AG04450 (cell line): ENCODE measurements at regions not wholly inside any gene's neighbourhood (a gene's known extent, or its start where the extent isn't known, plus 50 kb on each side); places are given as distances from the start of the nearest gene placed in this dataset.

Experiments
- CTCF ChIA-PET: fragments of 300-600, 350-600 bp; formaldehyde crosslinking; extraction: SDS; loops from one replicate; lab custom pipeline; 2022; ENCODE audit warnings: antibody characterized with exemption, inconsistent platforms; lab: Charles Lee
- POLR2A ChIA-PET: fragments of 350-600 bp; formaldehyde crosslinking; extraction: SDS; loops from one replicate; lab custom pipeline; 2021; ENCODE audit warnings: antibody characterized with exemption, inconsistent platforms; lab: Yijun Ruan, JAX
- DNase-seq: peaks from one replicate; pipeline ENCODE4 v3.0.0-alpha.2; 2011; ENCODE audit warnings: low read depth, low spot score
- H3K27ac ChIP-seq: one replicate; pipeline ENCODE4 v1.5.1; 2012; ENCODE audit warnings: low read depth, low read length, control low read depth
- H3K27me3 ChIP-seq: one replicate; pipeline ENCODE4 v1.6.0; 2012; ENCODE audit warnings: low read length; ENCODE audit not compliant: control insufficient read depth, insufficient read depth
- H3K4me3 ChIP-seq: 2 replicates; pipeline ENCODE4 v1.5.1; 2011; ENCODE audit warnings: mild to moderate bottlenecking, low read depth, low read length, control low read depth
- H3K9me3 ChIP-seq: 2 replicates; pipeline ENCODE4 v1.5.1; 2012; ENCODE audit warnings: low read length; ENCODE audit not compliant: control insufficient read depth, insufficient read depth
- TF ChIP-seq, protein P1 (sequence below): IDR thresholded peaks from 2 replicates; pipeline ENCODE4 v1.5.1; 2011; ENCODE audit warnings: low read depth, low read length, control low read depth, inconsistent platforms

DNA sequence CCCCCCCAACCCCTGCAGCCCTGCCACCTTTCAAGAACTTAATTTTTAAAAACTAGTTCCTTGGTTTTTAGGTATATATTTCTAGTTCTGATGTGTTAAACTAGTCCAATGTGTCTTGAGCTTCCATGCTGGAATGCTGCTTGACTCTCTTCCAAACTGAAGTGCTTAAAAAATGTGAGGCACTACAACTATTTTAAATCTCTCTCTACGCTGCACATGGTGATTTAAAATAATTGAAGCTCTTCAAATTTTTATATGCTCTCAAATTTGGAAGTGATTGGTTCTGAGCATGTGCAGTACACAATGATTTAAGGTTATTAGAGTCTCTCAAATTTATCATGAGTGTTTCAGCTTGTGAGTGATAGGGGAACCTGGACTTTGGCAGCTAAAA, 192.6 kb upstream of the ZEB2 start:
- no peak overlapping the region for H3K4me3 ChIP-seq
- H3K27me3 ChIP-seq, result no peaks in the 10 kb centered on the region
- no peaks in the 10 kb centered on the region for H3K9me3 ChIP-seq
- ChIA-PET CTCF (no interaction called here), POLR2A (no interaction called here)
- DNase-seq, result no peak
- TF ChIP-seq, protein P1, sequence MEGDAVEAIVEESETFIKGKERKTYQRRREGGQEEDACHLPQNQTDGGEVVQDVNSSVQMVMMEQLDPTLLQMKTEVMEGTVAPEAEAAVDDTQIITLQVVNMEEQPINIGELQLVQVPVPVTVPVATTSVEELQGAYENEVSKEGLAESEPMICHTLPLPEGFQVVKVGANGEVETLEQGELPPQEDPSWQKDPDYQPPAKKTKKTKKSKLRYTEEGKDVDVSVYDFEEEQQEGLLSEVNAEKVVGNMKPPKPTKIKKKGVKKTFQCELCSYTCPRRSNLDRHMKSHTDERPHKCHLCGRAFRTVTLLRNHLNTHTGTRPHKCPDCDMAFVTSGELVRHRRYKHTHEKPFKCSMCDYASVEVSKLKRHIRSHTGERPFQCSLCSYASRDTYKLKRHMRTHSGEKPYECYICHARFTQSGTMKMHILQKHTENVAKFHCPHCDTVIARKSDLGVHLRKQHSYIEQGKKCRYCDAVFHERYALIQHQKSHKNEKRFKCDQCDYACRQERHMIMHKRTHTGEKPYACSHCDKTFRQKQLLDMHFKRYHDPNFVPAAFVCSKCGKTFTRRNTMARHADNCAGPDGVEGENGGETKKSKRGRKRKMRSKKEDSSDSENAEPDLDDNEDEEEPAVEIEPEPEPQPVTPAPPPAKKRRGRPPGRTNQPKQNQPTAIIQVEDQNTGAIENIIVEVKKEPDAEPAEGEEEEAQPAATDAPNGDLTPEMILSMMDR, result no peak
- H3K27ac ChIP-seq, result no peak overlapping the region

DNA sequence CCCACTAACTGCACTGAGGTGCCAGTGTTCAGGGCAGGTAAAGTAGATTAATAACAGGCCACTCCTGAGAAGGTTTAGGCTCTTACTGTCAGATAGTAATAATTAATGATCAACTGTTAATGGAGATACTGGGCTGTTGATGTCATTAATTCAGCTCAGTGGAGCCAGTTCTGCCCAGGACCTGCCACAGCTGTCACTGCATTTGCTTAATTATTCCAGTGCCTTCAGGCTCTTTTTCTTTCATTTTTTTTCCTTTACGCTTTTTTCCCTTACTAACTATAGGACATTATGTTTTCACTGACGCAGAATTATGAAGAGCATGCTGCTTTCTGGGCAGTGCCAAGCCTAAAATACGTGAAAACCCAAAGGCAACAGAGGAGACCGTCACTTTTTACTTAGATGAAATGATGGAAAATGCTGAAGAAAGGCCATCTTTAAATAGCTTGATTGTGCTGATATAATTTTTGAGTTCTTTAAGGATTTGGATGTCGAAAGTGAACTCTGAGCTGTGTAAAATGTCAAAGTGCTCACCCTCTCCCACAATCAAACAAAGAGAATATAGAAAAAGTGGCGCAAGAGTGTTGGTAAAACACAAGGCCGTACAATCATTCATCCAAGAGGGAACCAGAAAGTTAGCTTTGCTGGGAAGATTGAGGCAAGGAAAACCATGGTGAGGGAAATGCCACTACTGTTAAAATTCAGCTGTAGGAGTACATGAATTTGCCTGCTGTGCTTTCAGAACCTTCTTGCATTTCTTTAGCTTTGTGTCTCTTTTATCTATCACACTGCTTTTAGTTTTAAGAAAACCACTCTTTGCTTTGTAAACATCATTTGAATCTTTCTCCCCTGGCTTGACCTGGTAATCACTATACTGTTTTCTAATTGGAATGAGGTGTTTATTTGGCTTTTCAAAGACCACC, 192.0 kb upstream of the ZEB2 start:
- H3K4me3 ChIP-seq, result no peak overlapping the region
- H3K27ac ChIP-seq, result no peak overlapping the region
- TF ChIP-seq, protein P1, result no peak
- H3K27me3 ChIP-seq, result no peaks in the 10 kb centered on the region
- no peak for DNase-seq
- no peaks in the 10 kb centered on the region for H3K9me3 ChIP-seq
- ChIA-PET POLR2A (no interaction called here), CTCF (no interaction called here)

DNA sequence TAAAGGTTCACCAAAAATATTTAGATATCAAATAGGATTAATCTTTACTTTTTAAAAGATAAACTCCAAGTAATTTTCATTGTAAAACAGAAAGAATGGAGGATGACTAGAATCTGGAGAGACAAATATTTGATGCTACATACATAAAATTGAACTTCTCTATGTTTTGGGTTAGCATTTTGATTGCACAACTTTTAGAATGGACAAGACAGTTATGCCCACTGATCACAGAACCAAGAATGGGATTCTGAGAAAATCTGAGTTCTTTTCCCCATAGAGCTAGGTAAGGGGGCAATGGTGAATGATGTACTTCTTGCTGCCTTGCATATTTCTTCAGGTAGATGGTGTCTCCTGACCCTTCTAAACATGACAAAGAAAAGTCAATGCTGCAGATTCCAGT, 191.2 kb upstream of the ZEB2 start:
- TF ChIP-seq, protein P1, result no peak
- CTCF ChIA-PET, result no interaction called here
- POLR2A ChIA-PET, result no interaction called here
- Histone ChIP-seq H3K27me3 (no peaks in the 10 kb centered on the region), H3K4me3 (no peak overlapping the region), H3K9me3 (no peaks in the 10 kb centered on the region), H3K27ac (no peak overlapping the region)
- no peak for DNase-seq

DNA sequence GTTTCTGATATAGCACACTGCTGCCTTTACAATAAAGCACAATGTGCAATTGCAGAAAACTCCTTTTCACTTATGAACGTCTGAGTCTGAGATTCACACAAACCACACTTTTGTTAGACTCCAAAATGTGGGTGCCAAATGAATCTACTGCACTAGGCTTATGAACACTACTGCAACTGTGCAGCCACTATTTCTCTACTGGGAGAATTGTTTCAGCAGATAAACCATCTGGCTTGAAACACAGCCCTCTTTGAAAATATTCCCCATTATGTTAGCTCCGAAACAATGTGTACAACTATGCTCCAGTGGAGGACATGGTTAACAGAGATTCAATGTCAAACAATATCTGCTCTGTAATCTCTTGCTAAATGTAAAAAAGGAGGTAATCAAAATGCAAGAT, 188.7 kb upstream of the ZEB2 start:
- H3K4me3 ChIP-seq, result no peak overlapping the region
- H3K9me3 ChIP-seq, result no peaks in the 10 kb centered on the region
- CTCF ChIA-PET, result no interaction called here
- DNase-seq, result no peak
- TF ChIP-seq, protein P1, result no peak
- H3K27ac ChIP-seq, result no peak overlapping the region
- H3K27me3 ChIP-seq, result no peaks in the 10 kb centered on the region
- POLR2A ChIA-PET, result no interaction called here

DNA sequence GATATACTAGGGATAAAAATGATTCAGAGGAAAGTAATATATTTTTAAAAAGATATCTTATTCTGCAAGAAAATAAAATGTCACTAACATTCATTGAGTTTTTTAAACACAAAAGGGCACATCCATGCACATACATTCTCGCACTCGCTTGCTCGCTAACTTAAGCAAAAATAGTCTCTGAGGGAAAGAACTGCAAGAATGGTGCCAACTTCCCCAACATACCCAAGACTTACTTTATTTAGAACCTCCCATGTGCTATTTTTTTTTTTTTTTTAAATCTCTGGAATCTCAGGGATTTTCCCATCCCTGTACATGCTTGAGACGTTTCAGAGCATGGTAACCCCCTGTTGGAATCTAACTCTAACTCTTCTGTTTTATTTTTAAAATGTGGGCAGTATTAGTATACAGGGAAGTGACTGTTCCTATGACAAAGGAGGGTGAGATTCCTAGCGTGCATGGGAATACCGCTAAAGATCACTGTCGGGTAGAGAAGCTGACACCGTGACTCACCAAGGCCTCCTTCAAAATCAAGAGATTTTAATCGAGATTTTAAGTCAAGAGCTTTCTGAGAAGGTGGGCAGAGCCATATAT, 187.9 kb upstream of the ZEB2 start:
- Histone ChIP-seq H3K4me3 (no peak overlapping the region), H3K27me3 (no peaks in the 10 kb centered on the region), H3K9me3 (no peaks in the 10 kb centered on the region), H3K27ac (no peak overlapping the region)
- ChIA-PET POLR2A (interaction anchor here (0.7 kb wide), 1 partner anchor 1053 kb away, joined by 5 read pairs; no protein-coding TSS in a partner anchor), CTCF (no interaction called here)
- TF ChIP-seq, protein P1, result no peak
- no peak for DNase-seq
